ENCODE measurements at regions not wholly inside any gene's neighbourhood (a gene's known extent, or its start where the extent isn't known, plus 50 kb on each side); places are given as distances from the start of the nearest gene placed in this dataset.

GRCh38 chr11:104584823-104585222 lies 313.4 kb downstream of the CASP12 start:
- Histone ChIP-seq H3K36me3 (no peaks in the 10 kb centered on the region), H3K9me3 (no peaks in the 10 kb centered on the region), H3K4me3 (no peak overlapping the region), H3K27ac (no peak overlapping the region), H3K4me1 (replicated peaks) (no peaks in the 10 kb centered on the region), H3K27me3 (replicated peaks; ENCODE audit: insufficient read depth) (no peaks in the 10 kb centered on the region)
- 84% methylated on average over 2 of the region's 2 CpGs for WGBS
- no peak for DNase-seq (ENCODE audit: low spot score)
- no peak for TF ChIP-seq POLR2A (IDR thresholded peaks at IDR 0.05)
- TF ChIP-seq POLR2AphosphoS5 (IDR thresholded peaks at IDR 0.05) = no peak
- no peak for TF ChIP-seq CTCF (IDR thresholded peaks at IDR 0.05)
- intact Hi-C loops (cut with DNase I) = no loop called here

- intact Hi-C loops (cut with DNase I) = no loop called here
- no peaks in the 10 kb centered on the region for H3K27me3 ChIP-seq (replicated peaks; ENCODE audit: insufficient read depth)
- H3K4me3 ChIP-seq = no peak overlapping the region
- no peak for DNase-seq (ENCODE audit: low spot score)
- WGBS = 77% methylated on average over 10 of the region's 10 CpGs
- no peak for TF ChIP-seq POLR2A (IDR thresholded peaks at IDR 0.05)
- no peaks in the 10 kb centered on the region for H3K9me3 ChIP-seq
- H3K36me3 ChIP-seq = no peaks in the 10 kb centered on the region
- H3K27ac ChIP-seq = no peak overlapping the region
- H3K4me1 ChIP-seq (replicated peaks) = no peaks in the 10 kb centered on the region
These were observed 314.4 kb downstream of the CASP12 start for GRCh38 chr11:104583857-104584256.

GRCh38 chr11:104582431-104582830 lies 315.8 kb downstream of the CASP12 start:
- H3K9me3 ChIP-seq = no peaks in the 10 kb centered on the region
- no peaks in the 10 kb centered on the region for H3K36me3 ChIP-seq
- TF ChIP-seq POLR2A (IDR thresholded peaks at IDR 0.05) (no peak), CTCF (IDR thresholded peaks at IDR 0.05) (no peak), POLR2AphosphoS5 (IDR thresholded peaks at IDR 0.05) (no peak)
- H3K4me1 ChIP-seq (replicated peaks) = no peaks in the 10 kb centered on the region
- WGBS = 91% methylated on average over 2 of the region's 2 CpGs
- no peak overlapping the region for H3K4me3 ChIP-seq
- H3K27me3 ChIP-seq (replicated peaks; ENCODE audit: insufficient read depth) = no peaks in the 10 kb centered on the region
- H3K27ac ChIP-seq = no peak overlapping the region
- intact Hi-C loops (cut with DNase I) = no loop called here
- DNase-seq (ENCODE audit: low spot score) = no peak

GRCh38 chr11:104581246-104581980 lies 316.8 kb downstream of the CASP12 start:
- no peaks in the 10 kb centered on the region for H3K36me3 ChIP-seq
- H3K9me3 ChIP-seq = no peaks in the 10 kb centered on the region
- no peak overlapping the region for H3K27ac ChIP-seq
- 64% methylated on average over 2 of the region's 2 CpGs for WGBS
- no peaks in the 10 kb centered on the region for H3K4me1 ChIP-seq (replicated peaks)
- intact Hi-C loops (cut with DNase I) = no loop called here
- DNase-seq (ENCODE audit: low spot score) = no peak
- no peak for TF ChIP-seq POLR2AphosphoS5 (IDR thresholded peaks at IDR 0.05)
- TF ChIP-seq CTCF (IDR thresholded peaks at IDR 0.05) = no peak
- no peak for TF ChIP-seq POLR2A (IDR thresholded peaks at IDR 0.05)
- H3K27me3 ChIP-seq (replicated peaks; ENCODE audit: insufficient read depth) = no peaks in the 10 kb centered on the region
- no peak overlapping the region for H3K4me3 ChIP-seq

- no peaks in the 10 kb centered on the region for H3K9me3 ChIP-seq
- H3K4me1 ChIP-seq (replicated peaks) = no peaks in the 10 kb centered on the region
- no peak for TF ChIP-seq POLR2AphosphoS5 (IDR thresholded peaks at IDR 0.05)
- TF ChIP-seq CTCF (IDR thresholded peaks at IDR 0.05) = no peak
- TF ChIP-seq POLR2A (IDR thresholded peaks at IDR 0.05) = no peak
These were observed 324.7 kb downstream of the CASP12 start for GRCh38 chr11:104573441-104573990.

More at GRCh38 chr11:104573441-104573990, 324.7 kb downstream of the CASP12 start:
- H3K4me3 ChIP-seq = no peak overlapping the region
- DNase-seq (ENCODE audit: low spot score) = no peak
- H3K27me3 ChIP-seq (replicated peaks; ENCODE audit: insufficient read depth) = no peaks in the 10 kb centered on the region
- no peak overlapping the region for H3K27ac ChIP-seq
- no peaks in the 10 kb centered on the region for H3K36me3 ChIP-seq
- intact Hi-C loops (cut with DNase I) = no loop called here
